HEK293 (cell line): ENCODE measurements at regions not wholly inside any gene's neighbourhood (a gene's known extent, or its start where the extent isn't known, plus 50 kb on each side); places are given as distances from the start of the nearest gene placed in this dataset.

Experiments
- CTCF ChIA-PET: fragments of 350-600 bp; formaldehyde crosslinking; extraction: SDS; loops from one replicate; lab custom pipeline; 2021; ENCODE audit warnings: antibody characterized with exemption; lab: Yijun Ruan, JAX
- POLR2A ChIA-PET: fragments of 300-600 bp; formaldehyde crosslinking; extraction: SDS; loops from one replicate; lab custom pipeline; 2020; ENCODE audit warnings: antibody characterized with exemption, inconsistent platforms; lab: Yijun Ruan, JAX
- H3K27ac ChIP-seq: fragments of 200-500 bp; sonication (Bioruptor generic); 2 replicates; pipeline ENCODE4 v1.5.1; 2014; ENCODE audit warnings: low read depth, low read length, control low read depth, inconsistent platforms; ENCODE audit errors: extremely low read depth
- H3K36me3 ChIP-seq, 2 experiments: fragments of 200-500 bp in 1 of 2; sonication (Bioruptor generic) in 1 of 2; 1 replicate in 1 of 2; 2 replicates in 1 of 2; pipeline ENCODE4 v1.5.1; 2014 to 2017; ENCODE audit warnings: inconsistent platforms in 2 of 2, low read length in 2 of 2; ENCODE audit not compliant: control insufficient read depth in 2 of 2, insufficient read depth in 1 of 2
- H3K4me1 ChIP-seq: fragments of 200-500 bp; sonication (Bioruptor generic); 2 replicates; pipeline ENCODE4 v1.5.1; 2014; ENCODE audit warnings: mild to moderate bottlenecking, low read length, inconsistent platforms; ENCODE audit not compliant: control insufficient read depth, insufficient read depth
- H3K4me3 ChIP-seq: 2 replicates; pipeline ENCODE4 v1.5.1; 2011; ENCODE audit warnings: low read depth, mild to moderate bottlenecking, control low read depth, low read length, moderate library complexity
- H3K9me3 ChIP-seq: fragments of 200-500 bp; sonication (Bioruptor generic); 2 replicates; pipeline ENCODE4 v1.5.1; 2014; ENCODE audit warnings: low read depth, low read length, inconsistent platforms; ENCODE audit not compliant: control insufficient read depth, insufficient read depth
- GLI4 ChIP-seq: fragments of 450-650 bp; formaldehyde crosslinking; IDR thresholded peaks from 2 replicates; pipeline ENCODE4 v1.5.1; 2016; ENCODE audit warnings: missing biosample characterization, missing genetic modification characterization
- GLIS2 ChIP-seq: fragments of 450-650 bp; formaldehyde crosslinking; IDR thresholded peaks from 2 replicates; pipeline ENCODE4 v1.5.1; 2016; ENCODE audit warnings: missing biosample characterization, missing genetic modification characterization
- INSM2 ChIP-seq: fragments of 450-650 bp; formaldehyde crosslinking; IDR thresholded peaks from 2 replicates; pipeline ENCODE4 v1.5.1; 2016; ENCODE audit warnings: missing biosample characterization, missing genetic modification characterization
- KLF7 ChIP-seq: fragments of 450-650 bp; formaldehyde crosslinking; IDR thresholded peaks from 2 replicates; pipeline ENCODE4 v1.5.1; 2016; ENCODE audit warnings: missing biosample characterization, missing genetic modification characterization, borderline replicate concordance
- PRDM1 ChIP-seq: fragments of 450-650 bp; formaldehyde crosslinking; IDR thresholded peaks from 2 replicates; pipeline ENCODE4; 2016; ENCODE audit warnings: missing biosample characterization, missing genetic modification characterization
- REPIN1 ChIP-seq: fragments of 450-650 bp; formaldehyde crosslinking; IDR thresholded peaks from 2 replicates; pipeline ENCODE4 v1.5.1; 2017; ENCODE audit warnings: missing biosample characterization, missing genetic modification characterization, low read depth
- SETDB1 ChIP-seq: IDR thresholded peaks from one replicate; pipeline ENCODE4 v1.6.1; 2017; ENCODE audit warnings: mild to moderate bottlenecking, low read length, moderate library complexity, mixed read lengths; ENCODE audit not compliant: insufficient read length
- ZBTB6 ChIP-seq: fragments of 450-650 bp; formaldehyde crosslinking; IDR thresholded peaks from 2 replicates; pipeline ENCODE4 v1.5.1; 2017; ENCODE audit warnings: missing biosample characterization, missing genetic modification characterization
- ZNF121 ChIP-seq: fragments of 450-650 bp; formaldehyde crosslinking; IDR thresholded peaks from 2 replicates; pipeline ENCODE4 v1.5.1; 2016; ENCODE audit warnings: missing biosample characterization, missing genetic modification characterization
- ZNF140 ChIP-seq: fragments of 450-650 bp; formaldehyde crosslinking; IDR thresholded peaks from 2 replicates; pipeline ENCODE4 v1.5.1; 2016; ENCODE audit warnings: missing biosample characterization, missing genetic modification characterization
- ZNF155 ChIP-seq: fragments of 450-650 bp; formaldehyde crosslinking; IDR thresholded peaks from 2 replicates; pipeline ENCODE4 v1.5.1; 2016; ENCODE audit warnings: missing biosample characterization, missing genetic modification characterization
- ZNF37A ChIP-seq: fragments of 450-650 bp; IDR thresholded peaks from 2 replicates; pipeline ENCODE4 v1.5.1; 2018; ENCODE audit warnings: missing biosample characterization, missing genetic modification characterization
- ZNF501 ChIP-seq: fragments of 450-650 bp; formaldehyde crosslinking; IDR thresholded peaks from 2 replicates; pipeline ENCODE4 v1.5.1; 2016; ENCODE audit warnings: missing biosample characterization, missing genetic modification characterization
- ZNF529 ChIP-seq: fragments of 450-650 bp; formaldehyde crosslinking; IDR thresholded peaks from 2 replicates; pipeline ENCODE4 v1.5.1; 2017; ENCODE audit warnings: missing genetic modification characterization, missing biosample characterization; ENCODE audit not compliant: insufficient replicate concordance
- ZNF624 ChIP-seq: fragments of 450-650 bp; formaldehyde crosslinking; IDR thresholded peaks from 2 replicates; pipeline ENCODE4 v1.5.1; 2017; ENCODE audit warnings: missing biosample characterization, missing genetic modification characterization
- ZNF677 ChIP-seq: fragments of 450-650 bp; IDR thresholded peaks from 2 replicates; pipeline ENCODE4 v1.5.0; 2018; ENCODE audit warnings: missing biosample characterization, mild to moderate bottlenecking, missing genetic modification characterization, moderate library complexity
- ZNF692 ChIP-seq: fragments of 450-650 bp; formaldehyde crosslinking; IDR thresholded peaks from 2 replicates; pipeline ENCODE4 v1.5.1; 2016; ENCODE audit warnings: missing biosample characterization, missing genetic modification characterization
- ZNF76 ChIP-seq: fragments of 450-650 bp; formaldehyde crosslinking; IDR thresholded peaks from 2 replicates; pipeline ENCODE4; 2016; ENCODE audit warnings: low read depth, missing biosample characterization, missing genetic modification characterization, borderline replicate concordance
- ZNF777 ChIP-seq: fragments of 450-650 bp; formaldehyde crosslinking; IDR thresholded peaks from 2 replicates; pipeline ENCODE4 v1.5.1; 2017; ENCODE audit warnings: missing biosample characterization, missing genetic modification characterization, borderline replicate concordance
- ZNF843 ChIP-seq: fragments of 450-650 bp; formaldehyde crosslinking; IDR thresholded peaks from 2 replicates; pipeline ENCODE4 v1.5.1; 2016; ENCODE audit warnings: missing biosample characterization, missing genetic modification characterization
- TF ChIP-seq, protein P1 (sequence below): fragments of 450-650 bp; formaldehyde crosslinking; IDR thresholded peaks from 2 replicates; pipeline ENCODE4 v1.5.1; 2016; ENCODE audit warnings: missing biosample characterization, missing genetic modification characterization, low read depth
- TF ChIP-seq, protein P2 (sequence below): fragments of 450-650 bp; formaldehyde crosslinking; IDR thresholded peaks from 2 replicates; pipeline ENCODE4 v1.5.1; 2016; ENCODE audit warnings: missing biosample characterization, missing genetic modification characterization

DNA sequence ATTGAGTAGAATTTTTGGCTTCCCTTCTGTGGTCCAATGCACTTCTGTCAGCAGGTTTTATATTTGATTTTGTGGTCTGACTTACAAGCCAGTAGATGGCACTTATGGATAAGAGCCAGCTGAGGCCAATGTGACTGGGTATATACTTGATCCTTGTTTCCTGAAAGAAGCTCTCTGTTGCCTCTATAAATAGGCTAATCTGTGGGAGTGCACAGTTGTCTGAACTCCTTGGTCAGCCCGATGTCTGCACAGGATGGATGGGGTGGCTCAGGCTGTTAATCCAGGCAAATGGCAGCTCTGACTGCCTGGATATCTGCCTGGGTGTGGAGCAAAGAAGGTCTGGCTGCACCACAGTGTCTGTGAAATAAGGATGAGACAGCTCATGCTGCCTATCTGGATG, 1183.7 kb upstream of the PRMT6 start (continued):
- no peak for TF ChIP-seq GLIS2 (tag by site-specific recombination)
- no peak for TF ChIP-seq ZNF624
- no peak for TF ChIP-seq ZNF777 (tag by site-specific recombination)
- no peak for TF ChIP-seq ZNF529 (tag by site-specific recombination)

- Histone ChIP-seq H3K36me3 (no peaks in the 10 kb centered on the region), H3K27ac (no peak overlapping the region), H3K9me3 (no peaks in the 10 kb centered on the region), H3K4me3 (no peak overlapping the region), H3K4me1 (no peaks in the 10 kb centered on the region)
- ChIA-PET POLR2A (no interaction called here), CTCF (no interaction called here)
- TF ChIP-seq GLI4 (tag by site-specific recombination) (no peak), REPIN1 (tag by site-specific recombination) (no peak), ZNF140 (tag by site-specific recombination) (no peak), ZNF155 (tag by site-specific recombination) (no peak), PRDM1 (tag by site-specific recombination) (no peak), ZNF121 (tag by site-specific recombination) (no peak), ZNF843 (no peak), KLF7 (no peak), ZNF37A (tag by site-specific recombination) (no peak), ZBTB6 (no peak), ZNF677 (tag by site-specific recombination) (no peak), INSM2 (tag by site-specific recombination) (no peak), ZNF501 (tag by site-specific recombination) (no peak), SETDB1 (no peak), ZNF76 (tag by site-specific recombination) (no peak), ZNF692 (tag by site-specific recombination) (no peak)
- TF ChIP-seq, protein P1, sequence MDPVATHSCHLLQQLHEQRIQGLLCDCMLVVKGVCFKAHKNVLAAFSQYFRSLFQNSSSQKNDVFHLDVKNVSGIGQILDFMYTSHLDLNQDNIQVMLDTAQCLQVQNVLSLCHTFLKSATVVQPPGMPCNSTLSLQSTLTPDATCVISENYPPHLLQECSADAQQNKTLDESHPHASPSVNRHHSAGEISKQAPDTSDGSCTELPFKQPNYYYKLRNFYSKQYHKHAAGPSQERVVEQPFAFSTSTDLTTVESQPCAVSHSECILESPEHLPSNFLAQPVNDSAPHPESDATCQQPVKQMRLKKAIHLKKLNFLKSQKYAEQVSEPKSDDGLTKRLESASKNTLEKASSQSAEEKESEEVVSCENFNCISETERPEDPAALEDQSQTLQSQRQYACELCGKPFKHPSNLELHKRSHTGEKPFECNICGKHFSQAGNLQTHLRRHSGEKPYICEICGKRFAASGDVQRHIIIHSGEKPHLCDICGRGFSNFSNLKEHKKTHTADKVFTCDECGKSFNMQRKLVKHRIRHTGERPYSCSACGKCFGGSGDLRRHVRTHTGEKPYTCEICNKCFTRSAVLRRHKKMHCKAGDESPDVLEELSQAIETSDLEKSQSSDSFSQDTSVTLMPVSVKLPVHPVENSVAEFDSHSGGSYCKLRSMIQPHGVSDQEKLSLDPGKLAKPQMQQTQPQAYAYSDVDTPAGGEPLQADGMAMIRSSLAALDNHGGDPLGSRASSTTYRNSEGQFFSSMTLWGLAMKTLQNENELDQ (tag by site-specific recombination), result no peak
- TF ChIP-seq, protein P2, sequence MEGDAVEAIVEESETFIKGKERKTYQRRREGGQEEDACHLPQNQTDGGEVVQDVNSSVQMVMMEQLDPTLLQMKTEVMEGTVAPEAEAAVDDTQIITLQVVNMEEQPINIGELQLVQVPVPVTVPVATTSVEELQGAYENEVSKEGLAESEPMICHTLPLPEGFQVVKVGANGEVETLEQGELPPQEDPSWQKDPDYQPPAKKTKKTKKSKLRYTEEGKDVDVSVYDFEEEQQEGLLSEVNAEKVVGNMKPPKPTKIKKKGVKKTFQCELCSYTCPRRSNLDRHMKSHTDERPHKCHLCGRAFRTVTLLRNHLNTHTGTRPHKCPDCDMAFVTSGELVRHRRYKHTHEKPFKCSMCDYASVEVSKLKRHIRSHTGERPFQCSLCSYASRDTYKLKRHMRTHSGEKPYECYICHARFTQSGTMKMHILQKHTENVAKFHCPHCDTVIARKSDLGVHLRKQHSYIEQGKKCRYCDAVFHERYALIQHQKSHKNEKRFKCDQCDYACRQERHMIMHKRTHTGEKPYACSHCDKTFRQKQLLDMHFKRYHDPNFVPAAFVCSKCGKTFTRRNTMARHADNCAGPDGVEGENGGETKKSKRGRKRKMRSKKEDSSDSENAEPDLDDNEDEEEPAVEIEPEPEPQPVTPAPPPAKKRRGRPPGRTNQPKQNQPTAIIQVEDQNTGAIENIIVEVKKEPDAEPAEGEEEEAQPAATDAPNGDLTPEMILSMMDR (tag by site-specific recombination), result no peak
These were observed 1181.9 kb upstream of the PRMT6 start for GRCh38 chr1:105874621-105875020.
